GM19240 (cell line): ENCODE measurements at regions not wholly inside any gene's neighbourhood (a gene's known extent, or its start where the extent isn't known, plus 50 kb on each side); places are given as distances from the start of the nearest gene placed in this dataset.

Experiments
- DNase-seq: peaks from one replicate; pipeline ENCODE4 v3.0.0; 2011; ENCODE audit warnings: low spot score; ENCODE audit not compliant: insufficient read length

DNA sequence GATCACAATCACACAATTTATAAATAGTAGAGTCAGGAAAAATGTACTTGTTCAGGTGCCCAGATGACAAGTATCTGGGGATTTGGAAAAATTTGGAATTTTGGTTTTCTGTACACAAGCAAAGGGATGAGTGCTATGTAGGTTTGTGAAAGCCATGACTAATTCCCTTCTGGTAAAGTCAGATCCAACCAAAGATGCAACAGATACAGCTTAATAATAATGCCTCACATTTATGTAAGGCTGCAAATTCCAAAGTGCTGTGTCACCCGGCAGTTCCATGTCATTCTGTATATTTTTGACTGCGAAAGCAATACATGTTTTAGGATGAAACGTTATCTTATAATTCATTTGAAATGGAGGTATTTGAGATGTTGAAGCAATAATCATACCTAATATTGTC lies 102.7 kb upstream of the AGBL1 start:
- DNase-seq = no peak

DNA sequence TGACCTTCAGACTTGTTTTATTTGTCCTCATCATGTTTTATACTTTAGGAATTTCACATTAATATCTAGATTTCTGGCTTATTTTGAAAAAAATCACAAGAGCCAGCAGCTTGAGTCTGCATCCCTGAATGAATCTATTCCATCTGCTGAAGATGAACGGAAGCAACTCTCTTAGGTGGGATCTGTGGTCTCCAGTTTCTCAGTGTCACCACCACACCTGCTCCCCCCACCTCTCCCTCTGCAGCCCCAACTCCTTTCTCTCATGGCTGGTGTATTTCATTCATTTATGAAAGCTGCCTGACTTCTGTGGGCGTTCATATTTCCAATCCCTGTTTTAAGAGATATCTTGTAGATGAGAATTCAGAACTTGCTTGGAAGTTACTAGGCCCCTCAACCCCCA lies 102.1 kb upstream of the AGBL1 start:
- no peak for DNase-seq

DNA sequence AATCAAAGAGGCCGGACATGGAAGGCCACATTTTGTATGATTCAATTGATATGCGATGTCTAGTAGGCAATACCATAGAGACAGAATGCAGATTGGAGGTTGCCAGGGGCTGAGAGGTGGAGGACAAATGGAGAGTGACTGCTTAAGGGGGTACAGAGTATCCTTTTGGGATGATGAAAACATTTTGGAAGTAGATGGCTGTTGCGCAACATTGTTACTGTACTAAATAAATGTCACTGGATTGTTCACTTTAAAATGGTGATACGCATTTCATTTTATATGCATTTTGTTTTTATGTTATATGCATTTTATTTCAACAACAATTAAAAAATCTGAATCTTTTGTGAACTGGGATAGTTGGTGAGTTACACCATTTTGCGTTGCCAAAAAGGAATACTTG lies 99.7 kb upstream of the AGBL1 start:
- DNase-seq = no peak

DNA sequence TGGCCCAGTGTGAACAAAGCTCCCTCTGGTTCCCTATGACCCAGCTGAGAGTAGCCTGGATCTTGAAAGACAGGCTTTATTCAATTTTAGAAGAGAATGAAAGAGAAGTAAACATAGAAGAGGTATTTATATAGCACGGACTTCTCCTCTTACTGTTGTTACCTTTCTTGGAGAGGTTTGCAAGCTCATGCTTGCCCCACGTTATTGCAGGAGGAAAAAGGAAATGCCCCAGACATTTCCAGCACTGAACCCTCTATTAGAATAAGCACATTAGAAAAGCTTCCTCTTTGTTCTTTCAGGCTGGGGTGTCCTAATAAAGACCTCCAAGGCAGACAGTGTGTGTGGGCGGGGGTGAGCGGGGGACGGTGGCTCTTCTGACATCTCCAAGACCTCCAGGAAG lies 98.7 kb upstream of the AGBL1 start:
- no peak for DNase-seq

DNA sequence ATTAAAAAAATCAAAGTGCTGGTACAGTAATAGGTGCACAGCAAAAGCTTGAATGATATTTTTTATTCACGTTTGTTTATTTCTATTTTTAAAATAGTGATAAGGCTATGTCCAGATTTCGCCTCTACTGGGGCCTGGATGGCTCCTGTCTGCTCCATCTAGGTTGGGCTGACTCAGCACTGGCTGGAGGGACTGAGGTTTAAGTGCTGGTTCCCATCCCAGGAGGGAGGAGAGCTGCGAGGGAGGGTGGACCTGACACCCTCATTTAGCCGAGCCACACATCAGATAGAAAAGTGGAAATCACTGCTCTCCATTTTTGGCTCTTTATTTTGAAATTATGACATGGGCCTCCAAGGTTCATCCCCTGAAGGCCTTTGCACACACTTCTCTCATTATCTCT lies 95.4 kb upstream of the AGBL1 start:
- DNase-seq = no peak

DNA sequence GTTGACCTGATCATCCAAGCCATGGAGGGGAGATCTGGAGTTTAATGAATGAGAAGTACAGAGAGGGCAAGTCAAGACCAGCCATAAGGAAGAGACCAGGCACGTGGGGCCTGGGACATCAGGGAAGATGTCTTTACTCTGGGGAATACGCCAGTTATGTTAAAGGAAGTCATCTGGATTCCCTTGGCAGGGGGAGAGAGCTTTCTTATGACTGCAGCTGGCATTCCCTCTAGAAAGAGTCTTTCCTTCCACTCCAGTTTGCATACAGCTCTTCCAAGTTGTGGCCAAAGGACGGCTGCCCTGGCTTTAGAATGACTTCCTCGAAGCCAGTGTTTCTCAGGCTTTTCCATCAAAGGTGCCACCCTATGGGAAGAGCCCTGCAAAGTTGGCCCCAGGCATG lies 93.6 kb upstream of the AGBL1 start:
- no peak for DNase-seq

DNA sequence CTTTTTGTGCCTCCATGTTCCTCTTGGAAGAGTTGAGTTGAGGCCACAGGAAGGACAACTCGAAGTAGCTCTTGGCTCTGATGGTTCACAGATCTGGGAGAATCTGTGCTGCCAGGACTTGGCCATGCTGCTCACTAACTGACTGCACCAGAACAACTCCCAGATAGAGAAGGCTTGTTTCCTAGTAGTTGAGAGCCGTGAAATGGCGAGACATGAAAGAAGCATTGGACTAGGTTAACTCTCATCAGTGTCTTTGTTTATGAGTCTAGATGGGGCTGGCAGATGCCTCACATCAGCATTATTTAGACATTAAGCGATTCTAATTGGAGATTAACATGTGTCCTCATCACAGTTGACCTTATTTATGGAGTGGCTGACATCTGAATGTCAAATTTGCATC lies 92.9 kb upstream of the AGBL1 start:
- no peak for DNase-seq

DNA sequence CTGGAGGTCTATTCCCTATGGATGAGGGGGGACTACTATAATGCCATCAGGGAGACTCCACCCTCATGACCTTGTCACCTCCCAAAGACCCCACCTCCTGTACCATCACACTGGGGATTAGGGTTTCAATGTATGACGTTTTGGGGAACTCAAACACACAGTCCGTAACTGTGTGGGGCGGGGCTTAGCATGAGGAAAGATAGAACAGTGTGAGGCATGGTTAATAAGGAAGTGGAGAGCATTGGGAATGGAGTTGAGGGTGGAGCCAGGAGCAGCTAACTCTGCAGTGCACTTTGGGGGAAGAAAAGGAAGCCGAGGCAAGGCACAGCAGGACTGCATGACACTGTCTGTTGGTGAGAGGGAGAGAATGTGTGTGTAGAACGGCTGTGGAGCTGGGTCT lies 90.9 kb upstream of the AGBL1 start:
- DNase-seq = no peak

DNA sequence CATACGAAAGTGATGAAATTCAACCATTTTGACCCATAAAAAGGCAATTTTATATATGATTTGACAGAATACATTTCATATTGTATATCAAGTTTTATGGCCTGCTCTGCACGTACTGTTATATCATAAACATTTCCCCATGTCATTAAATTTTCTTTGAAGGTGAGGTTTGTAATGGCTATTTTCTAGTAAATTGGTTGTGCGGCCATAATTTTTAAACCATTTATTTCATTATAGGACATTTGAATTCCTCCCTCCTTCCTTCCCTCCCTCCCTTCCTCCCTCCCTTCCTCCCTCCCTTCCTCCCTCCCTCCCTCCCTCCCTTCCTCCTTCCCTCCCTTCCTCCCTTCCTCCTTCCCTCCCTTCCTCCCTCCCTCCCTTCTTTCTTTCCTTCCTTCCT lies 87.4 kb upstream of the AGBL1 start:
- no peak for DNase-seq

DNA sequence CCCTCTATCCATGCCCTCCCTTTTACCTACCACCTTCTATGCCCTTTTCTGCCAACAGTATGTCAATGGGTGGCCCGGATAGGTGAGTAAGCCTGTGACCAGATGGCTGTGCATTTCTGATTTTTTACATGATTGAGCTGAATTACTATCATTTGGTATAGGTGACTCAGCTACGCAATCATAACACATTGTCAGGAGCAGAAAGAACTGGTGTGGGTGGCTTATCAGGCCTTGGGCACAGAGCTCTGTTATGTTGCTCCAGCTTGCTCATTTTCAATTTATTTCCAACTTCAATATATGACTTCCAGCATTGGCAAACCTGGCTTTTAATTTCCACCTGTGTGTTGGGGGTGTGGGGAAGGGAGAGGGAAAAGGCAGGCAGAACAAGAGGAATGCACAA lies 86.6 kb upstream of the AGBL1 start:
- DNase-seq = no peak

DNA sequence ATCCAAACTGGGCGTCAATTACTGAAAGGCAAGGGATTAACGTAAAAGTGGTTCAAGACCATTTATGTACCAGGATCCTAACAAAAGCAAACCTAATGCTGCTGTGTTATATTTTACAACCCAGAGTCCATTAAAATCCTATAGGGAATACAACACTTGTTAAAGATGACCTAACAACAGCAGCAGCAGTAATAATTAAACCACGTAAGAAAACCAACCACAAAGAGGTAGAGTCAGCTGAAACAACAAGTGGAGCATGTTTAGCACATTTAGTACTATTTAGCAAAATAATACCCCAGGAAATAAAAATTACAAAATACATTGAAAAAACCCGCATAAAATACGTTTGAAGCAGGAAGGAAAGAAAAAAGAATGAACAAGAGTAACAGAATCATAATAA lies 82.1 kb upstream of the AGBL1 start:
- no peak for DNase-seq

DNA sequence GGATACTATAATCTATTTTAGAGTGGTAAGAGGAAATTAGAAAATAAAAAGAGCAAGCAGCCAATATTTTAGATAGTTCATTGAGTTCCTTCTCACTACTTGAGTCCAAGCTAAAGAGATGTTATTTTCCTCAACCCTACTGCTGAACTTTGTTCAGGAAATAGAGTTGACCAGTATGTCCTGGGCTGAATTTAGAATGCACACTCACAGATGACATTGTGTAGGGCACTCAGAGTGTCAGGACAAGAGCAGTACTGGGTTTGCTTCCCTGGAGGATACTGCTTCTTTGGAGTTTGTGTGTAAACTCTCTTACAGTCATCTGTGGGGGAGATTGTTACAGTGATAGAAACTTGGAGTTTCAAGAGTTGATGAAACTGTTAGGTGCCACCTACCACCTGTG lies 80.0 kb upstream of the AGBL1 start:
- DNase-seq = no peak

DNA sequence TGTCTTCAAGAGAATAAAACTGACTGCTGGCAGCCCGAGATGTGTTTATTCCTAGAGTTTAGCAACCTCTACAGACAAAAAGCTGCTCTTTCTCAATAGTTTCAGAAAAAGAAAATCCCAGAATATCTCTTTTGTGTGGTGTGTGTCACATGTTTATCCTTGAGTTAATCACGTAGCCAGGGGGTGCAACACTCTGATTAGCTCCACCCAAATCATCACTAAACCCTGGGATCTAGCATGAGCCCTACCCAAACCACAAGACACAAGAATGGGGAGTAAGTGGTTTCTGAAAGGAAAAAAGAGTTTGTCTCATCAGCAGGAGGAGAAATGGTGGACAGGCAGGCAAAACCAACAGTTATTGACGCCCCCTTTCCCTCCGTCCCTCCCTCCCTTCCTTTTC lies 78.5 kb upstream of the AGBL1 start:
- DNase-seq = no peak

DNA sequence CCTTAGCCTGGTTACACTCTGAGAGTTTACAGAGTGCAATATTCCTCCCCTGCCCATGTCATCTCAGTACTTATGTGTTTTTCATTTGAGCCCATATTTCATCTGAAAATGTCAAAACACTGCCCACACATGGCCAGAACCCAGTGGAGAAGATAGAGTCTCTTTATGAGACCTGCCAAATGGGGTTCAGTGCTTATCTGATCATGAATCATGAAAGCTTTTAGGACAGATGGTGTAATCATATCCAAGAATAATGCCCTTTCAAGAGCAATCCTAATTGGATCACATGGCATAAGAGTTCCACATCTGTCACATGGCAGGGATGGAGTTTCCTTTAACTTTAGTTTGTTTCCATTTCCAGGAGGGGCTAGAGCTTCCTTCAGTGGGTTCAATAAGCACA lies 77.2 kb upstream of the AGBL1 start:
- no peak for DNase-seq

DNA sequence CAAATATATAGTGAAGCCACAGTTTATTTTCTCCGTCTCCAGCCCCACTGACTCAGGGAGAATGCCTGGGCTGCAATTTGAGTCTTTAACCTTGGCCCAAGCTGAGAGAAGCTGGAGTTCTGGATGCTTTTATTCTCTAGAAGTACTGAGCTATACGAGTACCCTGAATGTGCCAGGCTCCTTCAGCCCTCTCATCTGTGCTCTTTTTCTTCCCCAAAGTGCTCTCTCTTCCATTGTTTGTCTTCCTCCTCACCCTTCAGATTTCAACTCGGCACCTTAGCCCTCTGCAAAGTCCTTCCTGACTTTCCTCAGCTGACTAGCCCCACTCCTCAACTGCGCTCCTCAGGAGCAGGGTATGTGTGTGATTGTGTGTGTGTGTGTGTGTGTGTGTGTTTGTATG lies 75.6 kb upstream of the AGBL1 start:
- no peak for DNase-seq

DNA sequence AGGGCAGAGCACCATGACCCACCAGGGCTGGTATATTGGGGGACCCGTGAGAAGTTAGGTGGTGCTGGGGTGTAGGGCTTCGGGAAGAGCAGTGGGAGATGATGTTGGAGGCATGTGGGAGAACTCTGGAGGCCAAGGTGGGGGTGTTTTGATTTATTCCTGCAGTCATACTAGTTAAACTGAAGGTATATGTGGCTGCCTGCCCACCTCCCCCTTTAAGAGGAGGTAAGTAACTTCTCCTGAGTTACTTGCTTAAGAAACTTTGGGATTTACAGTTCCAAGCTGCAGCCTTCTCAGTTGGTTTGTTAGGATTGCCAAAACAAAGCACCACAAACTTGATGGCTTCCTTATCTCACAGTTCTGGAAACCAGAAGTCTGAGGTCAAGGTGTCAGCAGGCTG lies 73.1 kb upstream of the AGBL1 start:
- no peak for DNase-seq

DNA sequence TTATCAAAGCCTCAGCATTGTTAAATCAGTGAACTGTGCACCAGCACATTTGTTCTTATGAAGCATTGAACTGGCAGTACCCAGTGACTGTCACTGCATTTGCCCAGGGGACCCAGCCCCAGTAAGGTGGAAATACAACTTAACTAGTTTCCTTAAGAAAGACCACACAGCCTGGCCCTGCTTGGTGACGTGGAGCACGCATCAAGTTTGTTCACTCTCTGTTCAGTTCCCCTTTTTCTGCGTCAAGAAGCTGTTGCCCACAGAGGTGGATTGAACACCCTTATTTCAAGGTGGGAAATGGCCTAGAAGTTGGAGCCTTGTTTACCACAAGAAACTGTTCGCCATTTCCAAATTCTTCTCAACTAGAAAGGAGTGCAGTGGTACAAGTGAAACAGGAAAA lies 69.9 kb upstream of the AGBL1 start:
- DNase-seq = no peak

DNA sequence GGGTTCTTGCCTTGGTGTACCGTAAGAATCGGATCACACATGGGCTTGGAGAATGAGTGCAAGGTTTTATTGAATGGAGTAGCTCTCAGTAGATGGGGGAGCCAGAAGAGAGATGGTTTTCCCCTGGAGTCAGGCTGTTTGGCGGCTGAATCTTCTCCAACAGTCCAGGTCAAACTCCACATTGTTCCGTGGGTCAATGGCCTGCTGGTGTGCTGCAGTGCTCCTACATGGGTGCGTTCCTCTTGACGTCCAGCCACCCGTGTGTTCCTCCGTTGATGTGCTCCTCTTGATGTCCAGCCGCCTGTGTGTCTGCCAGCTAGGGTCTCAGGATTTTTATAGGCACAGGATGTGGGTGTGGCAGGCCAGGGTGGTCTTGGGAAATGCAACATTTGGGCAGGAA lies 69.3 kb upstream of the AGBL1 start:
- DNase-seq = no peak

DNA sequence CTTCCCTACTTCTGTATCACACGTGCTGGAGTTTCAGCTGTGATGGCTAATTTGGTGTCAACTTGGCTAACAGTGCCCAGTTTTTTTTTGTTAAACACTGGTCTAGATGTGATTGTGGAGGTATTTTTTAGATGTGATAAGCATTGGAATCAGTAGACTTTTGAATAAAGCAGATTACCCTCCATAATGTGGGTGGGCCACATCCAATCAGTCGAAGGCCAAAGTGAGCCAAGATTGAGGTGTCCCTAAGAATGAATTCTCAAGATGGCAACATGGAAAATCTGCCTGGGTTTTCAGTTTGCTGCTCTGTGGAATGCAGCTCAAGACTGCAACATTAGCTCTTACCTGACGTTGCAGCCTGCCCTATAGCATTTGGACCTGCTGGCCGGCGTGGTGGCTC lies 68.8 kb upstream of the AGBL1 start:
- no peak for DNase-seq

DNA sequence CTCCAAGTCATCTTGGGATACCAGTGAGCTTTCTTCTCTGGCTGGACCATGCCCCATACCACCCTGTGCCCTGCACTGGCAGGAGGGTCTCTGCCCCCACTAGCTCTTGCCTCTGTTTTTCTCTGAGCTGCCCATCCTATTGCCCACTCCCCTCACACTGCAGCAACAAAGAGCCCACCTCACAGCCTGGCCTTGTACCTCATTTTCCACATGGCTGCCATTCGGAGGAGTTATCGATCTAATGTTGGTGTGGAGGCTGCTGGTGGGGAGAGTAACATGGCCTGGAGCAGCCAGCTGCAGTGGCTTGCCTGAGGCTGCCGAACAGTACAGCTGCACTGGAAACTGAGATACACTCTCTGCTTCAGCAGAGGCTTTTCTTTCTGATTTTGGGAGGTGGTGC lies 65.7 kb upstream of the AGBL1 start:
- no peak for DNase-seq

DNA sequence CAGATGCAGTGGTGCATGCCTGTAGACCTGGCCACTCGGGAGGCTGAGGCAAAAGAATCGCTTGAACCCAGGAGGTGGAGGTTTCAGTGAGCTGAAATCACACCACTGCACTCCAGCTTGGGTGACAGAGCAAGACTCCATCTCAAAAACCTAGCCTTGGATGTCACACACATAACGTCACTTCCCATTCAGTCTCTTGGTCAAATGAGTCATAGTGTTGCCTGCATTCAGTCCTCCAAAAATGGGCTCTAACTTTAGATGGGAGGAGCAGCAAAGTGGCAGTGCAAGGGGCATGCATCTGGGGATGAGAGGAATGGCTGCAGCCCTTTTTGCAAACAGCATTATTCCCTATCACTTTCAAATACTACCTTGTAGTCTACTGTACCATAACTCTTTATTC lies 62.9 kb upstream of the AGBL1 start:
- DNase-seq = no peak

DNA sequence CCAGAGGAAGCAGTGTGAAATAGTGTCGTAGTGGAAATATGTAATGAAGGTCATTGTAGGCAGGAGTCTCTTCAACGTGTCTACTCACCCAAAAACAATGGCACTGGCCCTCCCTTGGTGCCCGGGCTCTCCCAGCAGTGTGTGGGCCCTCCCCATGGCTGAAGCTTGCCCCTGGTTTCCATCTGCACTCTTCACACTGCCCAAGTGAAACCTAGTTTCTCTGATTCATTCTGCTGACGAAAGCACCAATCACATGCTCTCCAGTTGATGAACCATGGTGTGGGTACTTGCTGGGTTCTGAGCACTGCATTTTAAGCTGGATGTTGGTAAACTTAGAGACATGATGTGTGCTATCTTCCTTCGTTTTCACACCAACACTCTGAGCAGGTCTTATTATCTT lies 61.0 kb upstream of the AGBL1 start:
- no peak for DNase-seq

DNA sequence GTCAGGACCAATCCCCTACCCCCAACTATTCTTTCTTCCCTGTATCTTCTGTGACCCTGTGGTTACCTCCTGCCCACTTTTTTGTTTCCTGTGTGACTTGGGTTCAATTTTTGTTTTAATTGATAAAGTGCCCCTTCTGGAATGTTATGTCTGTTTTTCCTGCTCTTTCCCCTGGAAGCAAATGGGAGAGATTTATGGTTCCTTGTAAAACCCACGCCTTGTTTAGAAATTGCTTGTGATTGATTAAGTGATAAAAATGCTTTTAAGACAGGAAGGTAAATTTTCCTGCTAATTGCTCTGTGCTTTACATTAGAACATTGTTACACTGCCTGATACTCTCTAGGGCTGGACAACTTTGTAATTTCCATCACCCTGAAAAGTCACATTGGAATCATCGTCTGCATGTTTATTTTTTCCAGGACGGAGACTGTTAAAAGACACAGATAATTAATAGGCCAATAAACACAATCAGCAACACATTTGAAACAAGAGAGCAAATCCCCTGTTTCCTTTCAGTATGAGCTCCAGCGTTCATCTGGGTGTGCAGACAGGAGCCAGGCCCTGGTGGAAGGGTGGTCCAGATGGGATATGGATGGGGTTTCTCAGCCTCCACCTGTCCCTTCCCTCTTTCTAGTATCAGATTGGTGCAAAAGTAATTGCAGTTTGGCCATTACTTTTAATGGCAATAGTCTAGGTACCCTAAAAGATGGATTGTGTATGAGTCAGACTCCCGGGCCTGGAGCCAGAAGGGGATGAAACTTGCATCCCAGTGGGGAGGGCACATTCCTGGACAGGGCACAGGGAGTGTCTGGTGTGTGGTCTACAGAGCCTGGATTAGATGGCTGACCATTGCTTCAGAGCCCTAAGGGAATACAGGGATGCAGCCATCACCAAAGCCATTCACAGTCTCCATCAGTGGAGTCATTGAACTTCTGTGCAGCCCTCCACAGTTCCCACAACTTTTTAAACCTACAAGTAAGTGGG lies 58.1 kb upstream of the AGBL1 start:
- DNase-seq = no peak

DNA sequence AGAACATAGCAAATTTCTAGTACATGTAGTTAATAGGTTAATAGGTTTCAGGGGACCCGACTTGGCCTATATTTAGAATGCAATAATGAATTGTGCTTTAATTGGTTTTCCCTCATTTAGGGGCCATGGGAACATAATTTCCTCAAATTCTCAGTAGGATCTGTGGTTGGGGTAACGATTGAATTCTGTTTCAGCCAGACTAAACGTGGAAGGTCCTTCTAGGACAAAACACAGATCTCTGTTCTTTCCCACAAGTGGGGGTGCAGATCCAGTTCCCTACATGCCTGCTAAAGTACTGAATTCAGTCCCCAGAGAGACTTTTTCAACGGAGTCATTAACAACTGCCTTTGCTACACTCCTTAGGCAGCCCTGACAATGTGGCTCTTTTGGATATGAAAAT lies 50.7 kb upstream of the AGBL1 start:
- no peak for DNase-seq
